ENCODE measurements at regions not wholly inside any gene's neighbourhood (a gene's known extent, or its start where the extent isn't known, plus 50 kb on each side); places are given as distances from the start of the nearest gene placed in this dataset.

DNA sequence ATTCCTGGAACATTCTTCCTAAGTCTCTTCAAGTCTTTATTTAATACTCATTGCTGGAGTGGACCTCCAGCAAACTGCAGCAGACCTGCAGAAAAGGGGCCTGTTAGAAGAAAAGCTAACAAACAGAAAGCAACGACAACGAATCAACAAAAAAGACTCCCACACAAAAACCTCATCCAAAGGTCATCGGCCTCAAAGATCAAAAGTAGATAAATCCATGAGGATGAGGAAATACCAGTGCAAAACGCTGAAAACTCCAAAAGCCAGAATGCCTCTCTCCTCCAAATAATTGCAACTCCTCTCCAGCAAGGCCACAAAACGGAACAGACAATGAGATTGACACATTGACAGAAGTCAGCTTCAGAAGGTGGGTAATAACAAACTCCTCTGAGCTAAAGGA, 472.2 kb downstream of the C12orf50 start:
- TF ChIP-seq EZH2 (IDR thresholded peaks at IDR 0.05) (no peak), EZH2phosphoT487 (IDR thresholded peaks at IDR 0.05) (no peak)
- TF ChIP-seq, protein P1, sequence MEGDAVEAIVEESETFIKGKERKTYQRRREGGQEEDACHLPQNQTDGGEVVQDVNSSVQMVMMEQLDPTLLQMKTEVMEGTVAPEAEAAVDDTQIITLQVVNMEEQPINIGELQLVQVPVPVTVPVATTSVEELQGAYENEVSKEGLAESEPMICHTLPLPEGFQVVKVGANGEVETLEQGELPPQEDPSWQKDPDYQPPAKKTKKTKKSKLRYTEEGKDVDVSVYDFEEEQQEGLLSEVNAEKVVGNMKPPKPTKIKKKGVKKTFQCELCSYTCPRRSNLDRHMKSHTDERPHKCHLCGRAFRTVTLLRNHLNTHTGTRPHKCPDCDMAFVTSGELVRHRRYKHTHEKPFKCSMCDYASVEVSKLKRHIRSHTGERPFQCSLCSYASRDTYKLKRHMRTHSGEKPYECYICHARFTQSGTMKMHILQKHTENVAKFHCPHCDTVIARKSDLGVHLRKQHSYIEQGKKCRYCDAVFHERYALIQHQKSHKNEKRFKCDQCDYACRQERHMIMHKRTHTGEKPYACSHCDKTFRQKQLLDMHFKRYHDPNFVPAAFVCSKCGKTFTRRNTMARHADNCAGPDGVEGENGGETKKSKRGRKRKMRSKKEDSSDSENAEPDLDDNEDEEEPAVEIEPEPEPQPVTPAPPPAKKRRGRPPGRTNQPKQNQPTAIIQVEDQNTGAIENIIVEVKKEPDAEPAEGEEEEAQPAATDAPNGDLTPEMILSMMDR (IDR thresholded peaks at IDR 0.05) = no peak
